NCI-H2107 treated with DMSO at 0.1 percent for 48 hours (cell line): ENCODE measurements at regions not wholly inside any gene's neighbourhood (a gene's known extent, or its start where the extent isn't known, plus 50 kb on each side); places are given as distances from the start of the nearest gene placed in this dataset.

Source experiments
- DNase-seq: peaks from one replicate; lab custom pipeline; 2025; ENCODE audit not compliant: unreplicated experiment; lab: John Stamatoyannopoulos, UW

- no peak for DNase-seq
These were observed 173.1 kb downstream of the KLHL28 start for GRCh38 chr14:44788612-44789011.

- DNase-seq: no peak
These were observed 176.7 kb downstream of the KLHL28 start for GRCh38 chr14:44785096-44785495.

GRCh38 chr14:44783901-44784300 lies 177.8 kb downstream of the KLHL28 start:
- DNase-seq: no peak

GRCh38 chr14:44782775-44783238 lies 178.9 kb downstream of the KLHL28 start:
- no peak for DNase-seq

- no peak for DNase-seq
These were observed 180.8 kb downstream of the KLHL28 start for GRCh38 chr14:44780989-44781388.

GRCh38 chr14:44778604-44779003 lies 183.1 kb downstream of the KLHL28 start:
- no peak for DNase-seq

- no peak for DNase-seq
These were observed 184.2 kb downstream of the KLHL28 start for GRCh38 chr14:44777584-44777983.

- no peak for DNase-seq
These were observed 186.5 kb downstream of the KLHL28 start for GRCh38 chr14:44775248-44775647.

- DNase-seq: no peak
These were observed 187.4 kb downstream of the KLHL28 start for GRCh38 chr14:44774396-44774795.

- DNase-seq: no peak
These were observed 190.3 kb downstream of the KLHL28 start for GRCh38 chr14:44771496-44771895.

GRCh38 chr14:44770201-44770600 lies 191.5 kb downstream of the KLHL28 start:
- no peak for DNase-seq

- DNase-seq: no peak
These were observed 192.8 kb downstream of the KLHL28 start for GRCh38 chr14:44768935-44769334.

- no peak for DNase-seq
These were observed 194.0 kb downstream of the KLHL28 start for GRCh38 chr14:44767646-44768173.

GRCh38 chr14:44766285-44766684 lies 195.5 kb downstream of the KLHL28 start:
- DNase-seq: no peak

GRCh38 chr14:44763356-44763755 lies 198.4 kb downstream of the KLHL28 start:
- DNase-seq: no peak

GRCh38 chr14:44759277-44759676 lies 202.5 kb downstream of the KLHL28 start:
- no peak for DNase-seq

GRCh38 chr14:44756554-44756953 lies 205.2 kb downstream of the KLHL28 start:
- no peak for DNase-seq

GRCh38 chr14:44745371-44745770 lies 216.4 kb downstream of the KLHL28 start:
- no peak for DNase-seq

GRCh38 chr14:44742202-44742601 lies 219.5 kb downstream of the KLHL28 start:
- no peak for DNase-seq

- DNase-seq: no peak
These were observed 220.3 kb downstream of the KLHL28 start for GRCh38 chr14:44741431-44741830.

- no peak for DNase-seq
These were observed 225.4 kb downstream of the KLHL28 start for GRCh38 chr14:44736326-44736725.

- DNase-seq: no peak
These were observed 225.1 kb upstream of the FSCB start for GRCh38 chr14:44732144-44732543.

GRCh38 chr14:44730860-44731259 lies 223.8 kb upstream of the FSCB start:
- DNase-seq: no peak
